GM19025 (cell line): ENCODE measurements at regions not wholly inside any gene's neighbourhood (a gene's known extent, or its start where the extent isn't known, plus 50 kb on each side); places are given as distances from the start of the nearest gene placed in this dataset.

Experiments
- ATAC-seq: cut with Tn5 transposase; IDR thresholded peaks from one replicate; pipeline ENCODE4 v1.9.1; 2021; ENCODE audit warnings: mild to moderate bottlenecking, low read depth, moderate library complexity; ENCODE audit not compliant: unreplicated experiment

DNA sequence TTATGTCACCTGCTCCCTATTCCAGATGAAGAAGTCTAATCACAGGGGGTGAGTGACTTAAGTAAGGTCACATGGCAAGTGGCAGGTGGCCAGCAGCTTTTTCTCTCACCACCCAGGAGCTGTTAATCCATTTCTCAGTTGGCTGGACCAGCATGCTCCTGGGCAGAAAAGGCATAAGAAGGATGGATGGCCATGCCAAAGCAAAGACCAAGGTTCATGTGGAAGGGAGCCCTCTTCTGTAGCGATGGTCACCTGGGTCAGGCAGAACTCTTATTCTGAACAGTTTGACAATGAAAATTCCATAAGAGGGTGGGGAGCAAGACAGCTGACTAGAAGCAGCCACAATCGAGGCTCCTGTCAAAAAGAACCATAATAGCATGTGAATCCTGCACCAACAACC lies 538.1 kb downstream of the SUCLA2 start:
- ATAC-seq, result no peak

DNA sequence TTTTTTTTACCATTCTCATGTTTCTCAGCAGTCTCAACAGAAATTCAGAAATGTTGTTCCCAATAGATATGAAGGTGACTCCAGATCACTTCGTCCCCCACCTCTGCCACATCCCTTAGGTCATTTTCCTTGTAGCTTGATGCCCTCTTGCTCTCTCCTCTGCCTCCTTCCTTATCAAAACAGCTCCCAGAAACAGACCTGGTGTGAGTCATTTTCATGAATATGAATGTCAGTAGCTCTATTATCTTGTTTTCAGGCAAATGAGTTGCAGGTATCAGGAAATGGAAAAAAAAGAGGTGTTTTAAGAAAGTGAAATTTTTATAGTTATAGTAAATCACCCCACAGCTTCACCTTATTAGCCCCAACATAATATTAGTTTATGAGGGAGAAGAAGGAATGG lies 539.3 kb downstream of the SUCLA2 start:
- no peak for ATAC-seq

DNA sequence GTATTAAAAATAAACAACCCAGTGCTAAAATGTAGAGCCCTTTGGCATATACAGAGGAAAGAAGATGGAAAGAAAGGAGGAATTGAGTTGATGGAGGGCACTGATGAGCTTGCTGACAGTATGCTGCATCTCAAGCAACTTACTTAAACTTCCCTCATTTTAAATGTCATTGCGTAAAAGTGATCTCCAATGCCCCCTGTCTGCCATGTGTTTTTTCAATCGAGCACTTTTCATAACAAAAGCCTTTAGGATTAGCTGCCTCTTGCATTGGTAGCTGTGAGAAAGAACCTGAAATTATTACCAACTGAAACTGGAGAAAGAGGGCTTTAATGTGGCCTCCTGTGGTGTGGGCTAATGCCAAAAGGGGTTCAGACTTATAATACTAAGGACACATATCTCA lies 541.6 kb downstream of the SUCLA2 start:
- no peak for ATAC-seq

DNA sequence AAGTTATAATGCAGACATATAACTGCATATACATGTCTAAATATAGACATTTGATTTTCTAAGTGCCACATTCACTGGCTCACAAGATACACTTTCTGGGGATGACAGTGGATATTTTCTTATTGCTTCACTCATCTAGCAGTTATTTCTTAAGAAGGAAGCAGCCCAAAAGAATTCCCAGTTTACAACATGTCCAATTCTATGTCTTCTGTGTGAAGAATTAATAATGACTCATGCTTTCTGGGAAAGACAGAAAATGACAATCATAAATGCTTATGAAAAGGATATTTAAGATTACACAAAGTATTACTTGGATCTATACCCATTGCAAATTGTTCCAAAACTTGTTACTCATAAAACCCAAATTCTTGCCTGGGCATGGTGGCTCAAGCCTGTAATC lies 543.4 kb downstream of the SUCLA2 start:
- ATAC-seq, result no peak

DNA sequence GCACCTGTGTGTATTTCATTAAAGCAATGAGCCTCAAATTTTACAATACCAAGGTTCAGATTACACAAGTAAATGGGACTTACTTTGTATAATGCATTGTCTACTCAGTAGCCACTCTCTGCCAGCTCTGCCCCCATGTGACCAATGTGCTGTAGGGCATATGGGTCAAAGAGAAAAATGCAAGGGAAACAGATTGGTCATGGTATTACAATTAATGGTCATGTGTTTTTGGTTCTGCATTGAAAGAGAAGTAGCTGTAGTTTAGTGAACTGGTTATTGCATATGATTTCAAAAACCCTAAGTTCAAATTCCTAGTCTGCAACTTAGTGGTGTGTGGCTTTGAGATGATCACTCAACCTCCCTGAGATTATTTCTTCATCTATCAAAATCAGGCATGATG lies 545.4 kb downstream of the SUCLA2 start:
- no peak for ATAC-seq

DNA sequence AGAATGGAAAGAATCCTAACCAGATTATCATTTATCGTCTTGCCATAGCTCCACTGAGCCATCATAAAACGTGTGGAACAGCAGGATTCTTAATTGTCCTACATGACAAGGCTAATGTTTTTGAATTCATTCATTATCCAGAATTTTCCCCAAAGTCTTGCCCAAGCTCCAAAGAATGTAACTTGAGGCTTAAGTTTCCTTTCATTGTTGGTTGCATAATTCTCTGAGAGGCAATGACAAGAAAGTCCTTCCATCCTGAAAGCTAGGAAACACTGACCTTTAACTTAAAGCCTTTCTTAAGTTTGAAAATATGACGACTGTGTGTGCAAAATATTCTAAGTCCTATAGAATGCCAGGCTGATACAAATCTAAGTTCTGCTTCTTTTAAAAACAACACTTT lies 546.1 kb downstream of the SUCLA2 start:
- no peak for ATAC-seq

DNA sequence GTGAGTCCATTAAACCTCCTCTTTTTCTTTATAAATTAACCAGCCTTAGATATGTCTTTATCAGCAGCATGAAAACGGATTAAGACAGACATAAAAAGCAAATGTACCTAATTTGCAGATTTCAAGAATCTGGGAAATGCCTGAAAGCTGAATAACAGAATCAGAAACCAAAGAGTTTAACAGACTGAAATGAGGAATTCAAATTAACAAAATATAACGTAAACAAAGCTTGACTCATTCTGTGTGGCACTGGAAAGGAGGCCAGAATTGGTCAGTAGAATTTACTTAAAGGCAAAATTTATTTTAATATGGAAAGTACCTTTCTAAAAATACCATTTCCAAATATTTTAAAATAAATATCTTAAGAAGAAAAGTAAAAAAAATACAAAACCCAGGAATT lies 540.6 kb upstream of the HTR2A start:
- no peak for ATAC-seq

DNA sequence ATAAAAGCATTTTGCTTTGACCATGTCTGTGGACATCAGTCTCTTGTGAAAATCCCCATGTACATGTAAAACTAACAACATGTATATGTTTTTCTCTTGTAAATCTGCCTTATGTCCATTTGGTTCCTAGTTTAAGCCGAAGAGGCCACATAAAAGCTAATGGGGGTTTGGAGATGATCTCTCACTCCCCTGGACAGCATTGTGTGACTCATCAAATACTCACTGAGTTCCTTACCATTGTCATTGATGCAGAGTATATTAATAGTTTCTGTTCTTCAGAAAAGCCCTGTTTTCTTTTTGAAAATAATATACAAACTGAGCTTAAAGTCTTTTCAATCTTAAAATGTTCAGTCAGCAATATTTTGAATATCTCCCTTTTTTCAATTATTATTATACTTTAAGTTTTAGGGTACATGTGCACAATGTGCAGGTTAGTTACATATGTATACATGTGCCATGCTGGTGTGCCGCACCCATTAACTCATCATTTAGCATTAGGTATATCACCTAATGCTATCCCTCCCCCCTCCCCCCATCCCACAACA lies 536.7 kb upstream of the HTR2A start:
- ATAC-seq, result no peak

DNA sequence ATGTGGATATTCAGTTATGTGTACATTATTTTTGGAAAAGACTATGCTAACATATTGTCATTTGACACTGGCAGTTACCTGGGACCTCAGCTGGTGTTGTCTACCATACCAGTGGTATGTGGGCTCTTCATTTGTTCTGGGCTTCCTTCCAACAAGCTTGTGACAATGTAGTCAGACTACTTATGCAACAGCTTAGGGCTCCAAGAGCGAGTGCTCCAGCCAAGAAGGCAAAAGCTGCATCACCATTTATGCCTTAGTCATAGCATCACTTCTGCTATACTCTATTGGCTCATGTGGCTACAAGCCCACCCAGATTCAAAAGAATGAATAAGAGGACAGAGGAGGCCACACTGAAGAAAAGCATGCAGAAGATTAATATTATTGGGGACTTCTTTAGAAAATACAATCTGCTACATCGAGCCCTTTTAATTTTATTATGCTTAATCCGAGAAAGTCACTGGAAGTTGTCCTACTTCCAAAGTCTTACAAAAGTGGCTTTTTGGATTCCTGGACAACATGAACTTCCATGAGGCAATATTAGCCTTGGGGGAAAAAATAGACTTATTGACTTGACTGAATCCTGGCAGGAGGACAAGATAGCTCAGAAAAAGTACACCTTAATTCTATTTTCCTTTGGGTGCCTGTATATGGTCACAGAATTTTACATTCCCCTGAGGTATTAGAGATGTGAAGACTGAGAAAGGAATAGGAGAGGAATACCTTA lies 529.4 kb upstream of the HTR2A start:
- no peak for ATAC-seq

DNA sequence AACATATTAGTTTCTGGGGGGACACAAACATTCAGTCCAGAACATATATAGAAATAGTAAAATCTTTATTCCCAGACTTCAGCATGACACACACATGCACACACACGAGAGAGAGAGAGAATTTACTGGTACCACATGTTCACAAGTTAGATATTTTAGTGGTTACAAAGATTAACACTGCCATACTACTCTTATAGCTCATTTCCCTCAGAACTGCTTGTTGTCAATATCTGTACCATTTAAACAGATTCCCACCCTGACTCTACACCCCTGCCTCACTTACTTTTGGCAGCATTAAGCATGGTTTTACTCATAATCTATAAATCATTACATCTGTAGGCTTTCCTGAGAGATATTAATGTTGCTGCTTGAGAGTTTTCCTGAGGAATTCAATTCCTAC lies 524.7 kb upstream of the HTR2A start:
- ATAC-seq, result no peak

DNA sequence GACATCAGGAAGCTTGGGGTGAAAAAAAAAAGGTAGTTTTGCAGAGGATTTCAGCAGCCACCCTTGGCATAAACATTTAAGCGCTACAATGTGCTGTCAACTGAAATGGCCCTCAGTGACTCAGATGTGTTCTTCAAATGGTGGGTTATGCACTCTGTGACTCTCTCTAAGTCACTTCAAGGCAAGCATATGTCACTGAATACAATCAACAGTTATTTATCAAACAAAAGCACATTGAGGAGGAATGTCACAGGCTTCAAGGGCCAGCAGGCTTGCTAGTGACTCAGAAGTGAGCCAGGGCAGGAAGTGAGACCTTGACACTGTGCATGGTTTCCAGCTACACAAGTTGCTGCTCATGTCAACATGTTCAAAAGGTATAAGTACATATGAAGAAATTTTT lies 523.7 kb upstream of the HTR2A start:
- no peak for ATAC-seq

DNA sequence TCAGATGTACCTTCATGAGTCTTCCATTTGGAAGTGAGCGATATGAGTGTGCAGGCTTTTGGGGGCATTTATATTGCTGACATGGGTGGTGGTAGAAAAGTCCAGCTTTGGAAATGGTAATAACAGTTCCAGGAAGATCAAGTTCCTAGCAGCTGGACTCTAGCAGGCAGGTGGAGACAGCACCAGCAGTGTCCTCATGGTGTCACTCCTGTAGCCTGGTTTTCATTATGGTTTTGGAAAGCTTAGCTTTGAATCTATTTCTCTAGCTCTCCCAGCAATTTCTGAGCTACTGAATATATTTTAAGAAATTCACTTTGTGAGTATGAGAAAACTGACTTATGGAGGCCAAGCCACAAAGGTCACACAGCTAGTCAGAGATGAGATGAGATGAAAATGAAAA lies 523.2 kb upstream of the HTR2A start:
- no peak for ATAC-seq

DNA sequence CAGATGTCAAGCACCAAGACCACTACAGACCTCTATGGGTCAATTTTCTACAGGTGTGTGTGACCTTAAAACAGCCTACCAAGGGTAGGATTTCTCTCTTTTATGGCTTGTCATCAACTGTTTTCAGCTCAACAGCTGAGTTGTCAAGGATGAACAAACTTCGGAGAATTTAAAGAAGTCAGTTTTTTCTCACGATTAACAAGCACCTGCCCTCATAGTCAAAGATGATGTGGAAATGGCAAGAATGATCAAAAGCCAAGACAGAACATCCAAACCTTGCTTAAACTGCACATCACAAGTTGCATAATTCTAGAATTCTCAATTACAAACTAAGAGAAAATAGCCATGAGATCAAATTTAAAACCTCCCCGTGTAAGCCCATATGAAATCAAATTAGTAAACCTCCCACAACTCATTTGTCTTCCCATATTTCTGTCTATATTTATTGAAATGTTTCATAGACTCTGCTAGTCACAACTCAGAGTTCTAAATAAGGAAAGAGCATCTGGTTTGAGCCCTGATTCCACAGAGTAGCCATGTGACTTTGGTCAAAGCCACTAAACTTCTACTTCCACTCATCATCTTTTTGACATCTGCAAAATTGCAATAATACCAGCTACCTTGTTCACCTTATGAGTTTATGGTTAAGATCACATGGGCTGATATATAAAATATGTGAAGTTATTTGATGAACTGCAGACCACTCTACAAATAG lies 521.5 kb upstream of the HTR2A start:
- no peak for ATAC-seq

DNA sequence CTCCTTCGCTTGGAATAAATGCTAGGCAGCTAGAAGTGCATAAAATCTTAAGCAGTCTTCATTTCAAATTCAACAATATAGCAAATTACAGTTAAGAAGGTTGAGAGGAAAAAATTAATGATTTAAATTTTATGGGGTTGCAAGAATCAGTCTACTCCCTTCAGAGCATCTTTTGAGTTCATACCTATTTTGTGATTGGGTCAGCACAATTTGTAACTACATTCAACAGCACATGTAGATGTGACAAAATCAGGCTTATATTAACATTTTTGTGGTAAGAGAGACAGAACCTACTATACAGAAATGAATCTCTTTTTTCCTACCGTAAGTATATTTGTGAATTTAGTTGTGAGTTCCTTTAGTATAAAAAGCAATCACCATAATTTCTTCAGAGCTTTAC lies 520.6 kb upstream of the HTR2A start:
- ATAC-seq, result no peak

DNA sequence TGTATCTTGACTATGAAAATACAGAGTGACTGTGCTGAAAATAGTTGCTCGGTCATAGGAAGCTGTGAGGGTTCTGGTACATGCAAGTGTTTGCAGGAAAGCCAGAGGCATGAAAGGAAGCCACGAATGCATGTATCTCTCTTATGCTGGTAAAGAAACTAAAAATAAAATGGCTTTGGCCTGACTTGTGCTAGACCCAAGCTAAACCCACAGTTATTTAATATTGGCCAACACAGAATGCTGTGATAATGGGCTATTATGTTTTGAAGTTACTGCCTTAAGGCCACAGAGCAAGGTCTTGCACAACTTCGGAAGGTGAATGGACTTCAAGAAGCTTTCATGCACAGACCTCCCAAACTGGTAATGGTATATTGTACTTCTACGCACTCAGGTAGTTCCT lies 518.2 kb upstream of the HTR2A start:
- no peak for ATAC-seq

DNA sequence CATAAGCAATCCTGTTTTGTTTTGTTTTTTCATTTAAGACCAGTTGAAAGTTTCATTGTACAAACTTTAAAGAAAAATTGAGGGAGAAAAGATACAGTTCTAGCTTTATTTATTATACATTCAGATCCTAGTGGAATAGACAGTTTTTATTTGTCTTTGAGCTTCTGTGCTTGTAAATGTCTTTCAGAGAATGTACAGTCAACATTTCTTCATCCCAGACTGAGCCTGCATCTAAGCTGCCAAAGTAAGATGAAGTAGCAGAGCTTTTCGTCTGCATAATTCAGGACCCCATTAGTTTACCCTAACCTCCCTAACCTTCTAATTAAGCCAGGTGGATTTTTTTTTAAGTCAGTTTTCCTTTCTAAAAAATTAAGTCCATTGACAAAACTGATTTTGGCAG lies 516.7 kb upstream of the HTR2A start:
- ATAC-seq, result no peak

DNA sequence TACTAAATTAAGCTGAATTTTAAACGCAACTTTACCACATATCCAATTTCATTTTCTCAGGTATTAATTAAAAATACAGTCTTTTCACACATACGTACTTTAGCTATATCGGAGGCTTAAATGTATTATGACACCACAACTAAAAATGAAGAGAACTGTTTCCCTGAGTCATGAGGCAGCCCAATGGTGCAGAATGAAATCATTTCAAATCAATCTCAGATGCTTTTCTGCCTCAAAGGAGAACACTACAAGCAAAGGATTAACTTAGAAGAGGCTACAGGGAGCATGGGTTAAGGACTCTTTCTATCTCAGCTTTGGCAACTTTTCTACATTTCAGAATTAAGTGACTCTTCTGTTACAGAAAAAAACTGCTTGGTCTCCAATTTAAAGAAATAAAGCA lies 516.3 kb upstream of the HTR2A start:
- ATAC-seq, result no peak

DNA sequence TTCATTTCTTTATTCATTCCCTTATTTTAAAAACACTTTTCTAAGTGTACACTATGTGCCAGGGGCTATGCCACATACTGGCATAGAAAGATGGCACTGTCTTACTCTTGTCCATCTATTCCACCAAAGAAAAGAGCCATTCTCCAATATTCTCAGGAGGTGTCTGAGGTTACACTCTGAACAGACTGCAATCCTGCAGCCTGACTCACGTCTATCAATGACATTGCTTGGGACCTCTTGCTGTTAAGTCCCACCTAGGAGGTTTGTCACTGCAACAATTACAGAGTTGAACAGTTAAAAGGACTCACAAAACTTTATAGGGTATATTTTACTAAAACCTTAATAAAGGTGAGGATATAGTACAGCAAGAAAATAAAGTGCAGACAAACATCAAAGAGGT lies 512.9 kb upstream of the HTR2A start:
- no peak for ATAC-seq

DNA sequence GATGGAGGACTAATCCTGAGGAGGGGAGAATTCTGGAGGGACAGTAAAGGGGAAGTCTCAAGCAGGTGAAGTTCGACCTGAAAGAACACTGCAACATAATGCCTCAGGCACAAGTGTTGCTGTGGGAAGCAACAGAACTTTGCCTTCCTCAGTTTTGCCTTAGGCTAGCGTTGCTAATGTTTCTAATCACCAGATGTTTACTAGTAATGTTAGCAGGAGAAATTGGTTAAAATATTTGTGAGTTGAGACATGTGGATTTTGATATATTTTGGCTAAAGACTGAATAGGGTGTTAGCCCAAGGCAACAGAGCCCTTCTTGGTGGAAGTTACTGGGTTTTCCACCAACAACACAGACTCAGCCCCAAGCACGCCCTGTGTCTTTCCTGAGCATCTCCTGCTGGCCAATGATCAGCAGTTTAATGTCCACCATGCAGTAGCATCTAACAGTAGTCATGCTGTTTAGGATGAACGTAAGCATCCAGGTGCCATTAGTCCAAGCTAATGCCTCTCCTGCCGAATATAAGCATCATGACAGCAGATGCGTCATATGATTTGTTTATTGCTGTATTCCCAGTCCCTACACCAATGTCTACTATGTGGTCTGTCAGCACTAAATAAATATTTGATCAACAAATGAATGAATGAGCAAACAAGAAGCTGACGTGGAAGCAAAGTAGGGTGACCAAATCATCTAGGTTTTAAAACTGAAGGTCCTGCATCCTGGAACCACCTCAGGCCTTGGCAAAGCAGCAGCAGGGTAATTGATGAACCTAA lies 511.9 kb upstream of the HTR2A start:
- ATAC-seq, result no peak

DNA sequence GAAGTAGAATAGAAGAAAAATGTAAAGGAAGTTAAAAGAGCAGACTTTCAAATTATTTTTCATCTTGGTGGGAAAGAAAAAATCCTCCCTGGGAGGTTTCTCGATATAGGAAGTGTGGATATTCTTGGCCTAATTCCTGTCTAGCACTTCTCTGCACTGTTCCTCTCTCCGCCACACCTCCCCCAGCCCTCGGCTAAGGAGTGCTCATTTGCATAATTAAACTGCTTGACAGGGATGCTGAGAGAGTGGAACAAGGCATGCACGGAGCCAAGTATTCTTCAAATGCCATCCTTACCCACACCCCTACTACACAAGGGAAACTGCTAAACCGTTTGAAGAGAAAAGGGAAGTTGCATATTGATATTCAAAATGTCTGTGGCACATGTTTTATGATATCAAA lies 511.0 kb upstream of the HTR2A start:
- ATAC-seq, result no peak

DNA sequence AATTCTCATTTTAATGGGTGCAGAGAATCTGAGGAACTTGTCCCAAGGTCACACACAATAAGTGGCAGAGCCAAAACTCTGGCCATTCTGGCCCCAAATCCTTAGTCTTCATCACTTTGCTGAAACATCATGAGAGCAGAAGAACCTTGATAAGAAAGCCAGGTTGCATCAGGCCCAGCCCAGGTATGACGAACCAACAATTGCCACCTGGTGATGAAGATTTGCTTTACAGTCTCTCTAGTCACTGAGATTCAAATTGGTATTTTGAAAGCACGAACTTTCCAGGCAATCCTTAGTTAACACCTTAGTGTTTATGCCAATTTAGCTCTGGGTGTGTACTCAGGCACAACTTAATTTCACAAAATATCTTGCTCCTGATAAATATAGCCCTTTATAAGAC lies 502.7 kb upstream of the HTR2A start:
- no peak for ATAC-seq
